ENCODE measurements at regions not wholly inside any gene's neighbourhood (a gene's known extent, or its start where the extent isn't known, plus 50 kb on each side); places are given as distances from the start of the nearest gene placed in this dataset.

DNA sequence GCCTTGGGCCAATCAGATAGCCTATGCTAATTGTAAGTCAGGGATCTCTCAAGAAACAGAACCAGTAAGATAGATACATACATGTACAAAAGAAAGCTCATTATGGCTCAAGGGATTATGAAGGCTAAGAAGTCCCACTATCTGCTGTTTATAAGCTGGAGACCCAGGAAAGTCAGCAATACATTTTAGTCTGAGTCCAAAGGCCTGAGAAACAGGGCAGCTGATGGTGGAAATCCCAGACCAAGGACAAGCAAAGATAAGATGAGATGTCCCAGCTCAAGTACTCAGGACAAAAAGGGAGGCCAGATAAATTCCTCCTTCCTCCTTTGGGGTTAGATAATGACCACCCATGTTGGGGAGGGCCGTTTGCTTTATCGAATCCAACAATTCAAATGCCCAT, 269.9 kb downstream of the AJAP1 start:
- DNase-seq (ENCODE audit: low spot score): no peak

DNA sequence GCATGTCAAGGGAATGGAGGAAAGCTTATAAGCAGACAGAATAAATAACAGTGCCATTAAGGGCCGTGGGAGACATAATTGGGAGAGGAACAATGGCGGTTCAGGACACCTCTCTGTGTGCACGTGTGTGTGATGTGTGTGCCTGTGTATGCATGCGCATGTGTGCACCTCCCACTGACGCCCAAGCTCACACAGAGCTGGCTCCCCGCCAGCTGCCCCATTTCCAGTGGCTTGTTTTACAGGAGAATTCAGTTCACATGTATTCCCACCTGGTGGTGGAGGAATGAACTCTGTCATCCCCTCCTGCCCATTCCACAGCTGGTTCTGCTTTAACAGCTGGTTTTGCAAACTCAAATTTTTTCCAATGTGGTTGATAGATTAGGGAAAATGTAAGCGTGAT, 262.2 kb downstream of the AJAP1 start:
- DNase-seq (ENCODE audit: low spot score): no peak

DNA sequence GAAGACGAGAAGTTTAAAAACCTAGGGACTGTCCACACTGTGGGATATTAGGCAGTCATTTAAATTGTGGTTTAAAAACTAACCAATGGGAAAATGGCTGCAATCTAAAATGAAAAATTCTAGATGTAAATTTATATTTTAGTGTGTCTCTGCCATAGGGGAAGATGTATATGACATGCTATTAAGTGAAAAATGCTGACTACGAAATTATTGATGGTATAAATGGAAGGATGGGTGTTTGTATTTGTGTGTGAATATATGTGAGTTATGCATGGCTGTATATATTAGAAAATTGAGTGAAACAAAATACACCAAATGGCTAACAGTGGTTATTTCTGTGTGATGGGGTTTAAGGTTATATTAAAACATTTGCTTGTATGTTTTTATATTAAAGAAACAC, 260.7 kb downstream of the AJAP1 start:
- no peak for DNase-seq (ENCODE audit: low spot score)

DNA sequence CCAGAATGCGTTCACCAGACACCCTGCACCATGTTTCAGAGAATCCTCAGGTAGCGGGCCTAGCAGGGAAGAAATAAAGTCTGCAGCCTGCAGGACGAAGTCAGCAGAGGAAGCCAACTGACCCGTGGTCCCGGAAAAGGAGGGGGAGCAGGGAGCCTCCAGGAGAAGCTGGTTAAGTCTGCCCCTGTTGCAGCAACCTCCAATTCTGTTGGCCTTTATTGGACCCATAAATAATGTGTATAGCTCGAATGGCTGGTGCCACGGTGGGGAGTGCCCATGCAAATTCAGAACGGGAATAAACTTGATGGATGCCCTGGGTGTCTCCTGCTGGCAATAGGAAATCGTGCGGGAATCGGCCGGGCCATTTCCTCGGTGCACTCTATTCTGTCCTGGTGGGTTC, 254.1 kb downstream of the AJAP1 start:
- no peak for DNase-seq (ENCODE audit: low spot score)

DNA sequence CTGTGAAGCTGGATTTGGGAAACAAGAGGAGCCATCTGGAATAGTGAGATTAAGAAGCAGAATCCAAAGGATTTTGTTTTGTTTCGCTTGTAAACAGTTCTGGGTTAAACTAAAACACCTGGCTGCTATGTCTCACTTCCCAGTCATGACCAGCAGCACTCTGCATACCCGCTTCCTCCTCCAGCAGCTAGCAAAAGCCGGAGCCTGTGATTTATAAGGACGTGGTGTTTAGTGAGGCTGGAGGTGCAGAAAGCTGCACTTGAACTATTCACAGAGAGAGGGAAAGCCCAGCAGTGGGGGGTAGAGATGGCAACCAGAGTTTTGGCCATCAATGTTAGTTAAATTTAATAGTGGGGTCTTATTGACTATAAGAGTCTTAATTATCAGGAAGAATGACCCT, 240.2 kb downstream of the AJAP1 start:
- no peak for DNase-seq (ENCODE audit: low spot score)

DNA sequence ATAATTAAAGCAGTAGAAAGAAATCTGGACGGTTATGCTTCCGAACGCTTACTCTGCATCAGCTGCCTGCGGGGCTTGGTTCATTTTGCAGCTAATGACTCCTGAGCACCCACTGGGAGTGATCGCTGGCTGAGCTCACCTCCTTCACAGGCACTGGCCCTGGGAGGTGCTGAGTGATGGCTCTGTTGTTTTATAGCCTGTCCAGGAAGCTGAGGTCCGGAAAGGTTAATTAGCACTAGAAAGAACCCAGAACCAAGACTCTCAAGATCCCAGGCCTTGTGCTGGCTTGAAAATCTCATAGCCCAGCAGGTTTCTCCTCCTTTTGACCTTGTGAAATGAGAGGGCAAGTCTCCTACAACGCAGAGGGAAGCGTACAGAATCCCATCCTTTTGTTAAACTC, 226.2 kb downstream of the AJAP1 start:
- DNase-seq (ENCODE audit: low spot score): no peak

DNA sequence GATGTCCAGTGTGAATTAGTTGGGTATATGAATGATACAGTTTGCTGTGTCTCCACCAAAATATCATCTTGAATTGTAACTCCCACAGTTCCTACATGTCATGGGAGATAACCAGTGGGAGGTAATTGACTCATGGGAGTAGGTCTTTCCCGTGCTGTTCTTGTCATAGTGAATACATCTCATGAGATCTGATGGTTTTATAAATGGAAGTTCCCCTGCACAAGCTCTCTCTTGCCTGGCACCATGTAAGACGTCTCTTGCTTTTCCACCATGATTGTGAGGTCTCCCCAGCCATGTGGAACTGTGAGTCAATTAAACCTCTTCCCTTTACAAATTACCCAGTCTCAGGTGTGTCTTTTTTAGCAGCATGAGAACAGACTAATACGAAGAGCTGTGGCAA, 223.0 kb downstream of the AJAP1 start:
- no peak for DNase-seq (ENCODE audit: low spot score)

DNA sequence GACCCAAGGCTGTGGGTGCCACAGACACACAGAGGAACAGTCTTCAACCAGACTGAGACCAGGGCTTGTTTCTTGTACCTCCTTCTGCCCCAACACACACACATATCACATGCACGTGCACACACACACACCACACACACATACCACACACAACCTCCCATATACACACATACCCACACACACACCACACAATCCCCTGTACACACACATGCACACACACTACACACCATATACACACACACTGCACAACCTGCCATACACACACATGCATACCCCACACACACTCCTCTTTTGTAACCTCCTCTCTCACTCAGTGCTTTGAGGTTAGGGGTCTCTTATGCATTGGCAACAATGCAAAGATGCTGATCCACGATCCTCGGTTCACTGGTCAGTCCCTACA, 217.0 kb downstream of the AJAP1 start:
- DNase-seq (ENCODE audit: low spot score): no peak

DNA sequence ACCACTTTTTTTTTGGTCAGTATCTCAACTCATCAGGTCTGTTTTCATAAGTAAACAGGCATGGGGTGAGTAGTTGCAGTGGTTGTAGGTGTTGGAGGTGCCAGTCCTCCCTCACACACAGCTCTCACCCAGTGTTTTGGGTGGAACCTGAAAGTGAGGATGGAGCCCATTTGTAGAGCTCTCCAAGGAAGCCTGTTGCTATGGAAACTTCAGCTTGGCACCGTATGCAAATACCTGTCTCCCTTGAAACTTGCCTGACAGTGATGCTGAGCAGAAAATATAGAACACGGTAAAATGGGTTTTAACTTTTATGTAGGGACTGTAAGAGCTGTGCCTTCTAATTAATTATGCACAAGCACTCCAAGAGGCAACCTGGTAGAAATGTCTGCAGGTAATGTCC, 214.1 kb downstream of the AJAP1 start:
- no peak for DNase-seq (ENCODE audit: low spot score)

DNA sequence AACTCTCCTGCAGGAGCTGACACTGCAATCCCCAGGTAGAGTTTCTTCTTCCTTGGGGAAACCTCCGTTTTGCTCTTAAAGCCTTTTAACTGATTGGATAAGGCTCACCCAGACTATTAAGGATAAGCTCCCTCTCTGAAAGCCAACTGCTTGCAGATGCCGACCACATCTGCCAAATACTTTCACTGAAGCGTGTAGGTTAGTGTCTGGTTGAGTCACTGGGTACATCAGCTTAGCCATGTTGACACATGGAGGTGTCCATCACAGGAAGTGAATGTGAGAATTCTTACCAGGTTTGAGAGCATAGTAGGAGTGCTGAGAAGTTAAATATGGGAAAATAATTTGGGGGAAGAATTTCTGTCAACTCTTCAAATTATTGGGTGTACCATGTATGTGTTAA, 202.0 kb downstream of the AJAP1 start:
- DNase-seq (ENCODE audit: low spot score): no peak

DNA sequence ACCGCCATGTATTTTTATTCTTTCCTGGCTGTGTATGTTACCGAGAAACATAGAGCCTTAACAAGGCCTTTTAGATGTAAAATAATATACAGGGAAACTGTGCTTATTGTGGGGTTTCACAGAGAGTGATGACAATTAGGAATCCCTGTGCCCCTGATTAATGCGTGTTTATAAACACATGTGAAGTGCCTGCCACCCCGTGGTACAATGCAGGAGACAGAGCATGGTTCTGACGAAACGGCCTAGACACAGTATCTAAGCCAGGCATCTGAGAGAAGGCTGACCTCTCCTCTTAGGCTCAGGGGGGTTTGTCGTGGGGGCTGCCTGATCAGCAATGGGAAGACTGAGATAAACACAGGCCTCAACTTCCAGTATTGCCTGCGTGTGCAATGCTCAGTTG, 200.0 kb downstream of the AJAP1 start:
- no peak for DNase-seq (ENCODE audit: low spot score)

DNA sequence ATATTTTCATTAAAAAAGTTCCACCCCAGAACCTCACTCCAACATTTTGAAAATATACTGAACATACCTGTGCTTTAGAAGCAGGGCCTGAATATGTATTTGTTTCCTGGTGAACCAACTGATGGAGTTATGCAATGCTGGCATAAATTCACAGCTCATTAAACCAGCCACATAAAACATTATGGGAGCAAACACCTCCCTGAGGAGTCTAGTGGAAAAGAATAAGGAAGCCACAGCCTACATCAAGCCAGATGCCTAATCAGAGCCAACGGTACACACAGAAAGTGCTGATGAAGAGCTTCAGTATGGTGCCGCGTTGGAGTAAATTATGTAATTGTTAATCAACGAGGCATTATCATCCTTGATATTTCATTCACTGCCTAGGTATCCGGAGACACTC, 199.5 kb downstream of the AJAP1 start:
- no peak for DNase-seq (ENCODE audit: low spot score)

DNA sequence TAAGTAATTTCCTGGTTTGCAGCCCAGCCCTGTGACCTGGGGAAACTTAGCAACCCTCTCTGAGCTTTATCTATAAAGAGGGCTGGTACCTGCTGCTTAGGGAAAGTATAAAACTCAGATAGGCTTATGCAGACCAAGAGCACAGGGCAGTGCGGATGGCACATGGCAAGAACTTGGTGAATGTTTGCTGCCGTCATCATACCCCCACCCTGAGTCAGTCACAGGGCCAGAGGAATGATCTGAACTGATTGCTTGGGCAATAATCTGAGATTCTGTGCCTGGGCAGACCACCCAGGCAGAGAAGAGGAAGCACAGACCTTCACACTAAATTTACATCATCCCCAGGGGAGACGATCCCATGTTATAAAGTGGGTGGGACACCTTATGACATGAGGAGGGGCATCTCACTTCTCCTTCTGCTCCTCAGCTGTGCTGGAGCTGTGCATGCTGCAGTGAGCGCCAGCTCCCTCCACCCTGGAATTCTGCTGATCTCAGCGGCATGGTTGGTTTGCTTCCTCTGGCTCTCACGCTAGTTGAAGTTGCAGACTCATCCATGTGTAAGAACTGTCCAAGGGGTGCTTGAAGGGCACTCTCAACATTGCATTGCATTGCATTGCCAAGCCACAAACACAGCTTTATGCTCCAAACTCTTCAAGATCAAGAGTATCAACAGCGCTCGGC, 197.1 kb downstream of the AJAP1 start:
- no peak for DNase-seq (ENCODE audit: low spot score)

DNA sequence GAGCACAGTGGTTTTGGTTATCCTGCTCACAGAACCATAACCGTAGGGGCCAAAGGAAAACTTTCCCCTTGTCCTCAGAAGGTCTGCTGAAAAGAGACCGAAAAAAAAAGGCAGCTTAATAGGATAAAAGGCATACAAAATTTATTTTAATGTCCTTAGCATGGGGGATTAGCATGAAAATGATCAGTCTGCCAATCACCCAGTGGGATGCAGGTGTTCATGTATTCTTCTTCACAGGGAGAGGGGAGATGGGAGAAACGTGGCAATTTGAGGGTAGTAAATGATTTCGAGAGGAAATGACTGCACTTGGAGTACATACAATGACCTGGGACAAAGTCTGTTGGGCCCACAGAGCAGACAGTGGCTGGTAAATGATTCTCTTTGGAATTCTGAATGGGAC, 194.0 kb downstream of the AJAP1 start:
- no peak for DNase-seq (ENCODE audit: low spot score)

DNA sequence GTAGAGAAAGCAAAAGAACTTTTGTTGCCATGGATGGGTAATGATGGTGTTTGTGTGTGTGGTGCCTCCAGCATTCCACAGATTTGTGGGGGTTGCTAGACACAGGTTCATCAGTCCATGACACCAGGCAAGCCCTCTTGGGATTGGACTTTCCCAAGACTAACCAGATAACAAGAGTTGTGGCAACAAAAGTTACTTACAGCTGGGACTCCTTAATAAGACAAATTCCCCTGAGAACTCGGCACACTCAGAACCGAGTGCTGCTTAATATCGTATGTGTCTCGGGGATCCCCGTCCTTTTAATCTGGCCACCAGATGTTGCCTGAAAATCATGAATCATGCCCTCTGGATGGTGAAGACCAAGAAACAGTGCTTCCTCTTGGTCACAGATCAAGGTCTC, 193.3 kb downstream of the AJAP1 start:
- no peak for DNase-seq (ENCODE audit: low spot score)

Data from ureter (tissue), 1 donor.